ENCODE measurements at regions not wholly inside any gene's neighbourhood (a gene's known extent, or its start where the extent isn't known, plus 50 kb on each side); places are given as distances from the start of the nearest gene placed in this dataset.

- no peak overlapping the region for H3K4me3 ChIP-seq (ENCODE audit: low read depth, low read length)
- no peaks in the 10 kb centered on the region for H3K27me3 ChIP-seq
- TF ChIP-seq CTCF (IDR thresholded peaks at IDR 0.05; ENCODE audit: low read depth, low read length) = no peak
- no peaks in the 10 kb centered on the region for H3K4me1 ChIP-seq
- no peaks in the 10 kb centered on the region for H3K36me3 ChIP-seq
- H3K9me3 ChIP-seq = no peaks in the 10 kb centered on the region
- DNase-seq = no peak
Measured at GRCh38 chr7:67950321-67951083, 953.9 kb downstream of the TYW1 start.

GRCh38 chr7:67955061-67955460 is 958.4 kb downstream of the TYW1 start:
- H3K36me3 ChIP-seq = no peaks in the 10 kb centered on the region
- TF ChIP-seq CTCF (IDR thresholded peaks at IDR 0.05; ENCODE audit: low read depth, low read length) = no peak
- H3K9me3 ChIP-seq = no peaks in the 10 kb centered on the region
- DNase-seq = no peak
- H3K27me3 ChIP-seq = no peaks in the 10 kb centered on the region
- H3K4me3 ChIP-seq (ENCODE audit: low read depth, low read length) = no peak overlapping the region
- no peaks in the 10 kb centered on the region for H3K4me1 ChIP-seq

GRCh38 chr7:67962863-67963262 is 966.2 kb downstream of the TYW1 start:
- Histone ChIP-seq H3K9me3 (no peaks in the 10 kb centered on the region), H3K4me3 (ENCODE audit: low read depth, low read length) (no peak overlapping the region), H3K27me3 (no peaks in the 10 kb centered on the region), H3K4me1 (no peaks in the 10 kb centered on the region), H3K36me3 (no peaks in the 10 kb centered on the region)
- no peak for DNase-seq
- TF ChIP-seq CTCF (IDR thresholded peaks at IDR 0.05; ENCODE audit: low read depth, low read length) = no peak

GRCh38 chr7:67976490-67976889 is 979.9 kb downstream of the TYW1 start:
- Histone ChIP-seq H3K27me3 (no peaks in the 10 kb centered on the region; the same call in 1 of the 2 replicates), H3K36me3 (no peaks in the 10 kb centered on the region), H3K9me3 (no peaks in the 10 kb centered on the region), H3K4me3 (ENCODE audit: low read depth, low read length) (no peak overlapping the region), H3K4me1 (no peaks in the 10 kb centered on the region)
- no peak for DNase-seq
- no peak for TF ChIP-seq CTCF (IDR thresholded peaks at IDR 0.05; ENCODE audit: low read depth, low read length)

- DNase-seq = no peak
- H3K9me3 ChIP-seq = no peaks in the 10 kb centered on the region
- no peak for TF ChIP-seq CTCF (IDR thresholded peaks at IDR 0.05; ENCODE audit: low read depth, low read length)
- H3K4me1 ChIP-seq = no peaks in the 10 kb centered on the region
- H3K27me3 ChIP-seq = no peaks in the 10 kb centered on the region; the same call in 1 of the 2 replicates
- no peak overlapping the region for H3K4me3 ChIP-seq (ENCODE audit: low read depth, low read length)
- H3K36me3 ChIP-seq = no peaks in the 10 kb centered on the region
Measured at GRCh38 chr7:67983486-67983885, 986.9 kb downstream of the TYW1 start.

- Histone ChIP-seq H3K4me1 (no peaks in the 10 kb centered on the region), H3K27me3 (no peaks in the 10 kb centered on the region; the same call in 1 of the 2 replicates), H3K9me3 (no peaks in the 10 kb centered on the region), H3K4me3 (ENCODE audit: low read depth, low read length) (no peak overlapping the region), H3K36me3 (no peaks in the 10 kb centered on the region)
- TF ChIP-seq CTCF (IDR thresholded peaks at IDR 0.05; ENCODE audit: low read depth, low read length) = no peak
- DNase-seq = no peak
Measured at GRCh38 chr7:67984326-67984725, 987.7 kb downstream of the TYW1 start.
